ENCODE measurements at regions not wholly inside any gene's neighbourhood (a gene's known extent, or its start where the extent isn't known, plus 50 kb on each side); places are given as distances from the start of the nearest gene placed in this dataset.

DNA sequence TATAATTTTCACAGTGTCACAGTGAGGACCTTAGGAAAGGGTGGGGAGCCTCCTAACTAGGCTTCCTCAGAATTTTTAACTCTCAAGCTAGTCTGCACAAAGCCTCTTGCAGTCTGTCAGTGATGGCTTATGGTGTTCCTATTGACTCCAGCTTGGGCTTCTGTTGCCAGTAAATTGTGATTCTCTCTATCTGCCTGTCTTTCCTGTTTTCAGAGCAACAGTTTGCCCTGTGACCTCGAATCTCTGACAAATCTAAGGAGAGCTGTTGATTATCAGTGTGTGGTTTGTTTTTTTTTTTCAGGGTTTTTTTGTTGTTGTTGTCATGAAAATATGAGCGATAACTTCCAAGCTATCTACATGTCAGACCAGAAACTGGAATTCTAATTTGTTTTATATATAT is 423.2 kb upstream of the B3GALT2 start:
- no peak for TF ChIP-seq EZH2 (IDR thresholded peaks at IDR 0.05; ENCODE audit: low read depth)
- TF ChIP-seq, protein P1, sequence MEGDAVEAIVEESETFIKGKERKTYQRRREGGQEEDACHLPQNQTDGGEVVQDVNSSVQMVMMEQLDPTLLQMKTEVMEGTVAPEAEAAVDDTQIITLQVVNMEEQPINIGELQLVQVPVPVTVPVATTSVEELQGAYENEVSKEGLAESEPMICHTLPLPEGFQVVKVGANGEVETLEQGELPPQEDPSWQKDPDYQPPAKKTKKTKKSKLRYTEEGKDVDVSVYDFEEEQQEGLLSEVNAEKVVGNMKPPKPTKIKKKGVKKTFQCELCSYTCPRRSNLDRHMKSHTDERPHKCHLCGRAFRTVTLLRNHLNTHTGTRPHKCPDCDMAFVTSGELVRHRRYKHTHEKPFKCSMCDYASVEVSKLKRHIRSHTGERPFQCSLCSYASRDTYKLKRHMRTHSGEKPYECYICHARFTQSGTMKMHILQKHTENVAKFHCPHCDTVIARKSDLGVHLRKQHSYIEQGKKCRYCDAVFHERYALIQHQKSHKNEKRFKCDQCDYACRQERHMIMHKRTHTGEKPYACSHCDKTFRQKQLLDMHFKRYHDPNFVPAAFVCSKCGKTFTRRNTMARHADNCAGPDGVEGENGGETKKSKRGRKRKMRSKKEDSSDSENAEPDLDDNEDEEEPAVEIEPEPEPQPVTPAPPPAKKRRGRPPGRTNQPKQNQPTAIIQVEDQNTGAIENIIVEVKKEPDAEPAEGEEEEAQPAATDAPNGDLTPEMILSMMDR (conservative IDR thresholded peaks at IDR 0.05), result no peak
- CTCF ChIA-PET, result no interaction called here
- Histone ChIP-seq H3K4me1 (replicated peaks; ENCODE audit: insufficient read depth) (peaks cover 3% of the 10 kb centered on the region; the same call in 1 of the 2 replicates), H3F3A (ENCODE audit: insufficient read depth, low read depth) (no peaks in the 10 kb centered on the region), H2AFZ (no peak overlapping the region), H3K9me3 (ENCODE audit: insufficient read depth, low read depth) (0 out of 2 replicates have a peak, but pooled peaks cover 5% of the 10 kb centered on the region), H3K27me3 (ENCODE audit: insufficient read depth, low read depth) (no peaks in the 10 kb centered on the region), H4K20me1 (ENCODE audit: insufficient read depth) (no peaks in the 10 kb centered on the region), H3K4me3 (no peak overlapping the region), H3K4me2 (no peak overlapping the region), H3K9me2 (ENCODE audit: insufficient read depth) (no peaks in the 10 kb centered on the region; the same call in 1 of the 2 replicates), H3K79me2 (ENCODE audit: low read depth) (no peaks in the 10 kb centered on the region), H3K36me3 (ENCODE audit: low read depth) (no peaks in the 10 kb centered on the region), H3K27ac (no peak overlapping the region)
- POLR2A ChIA-PET (ENCODE audit: unreplicated experiment), result no interaction called here
- no peak for DNase-seq
- intact Hi-C loops (cut with micrococcal nuclease; ENCODE audit: unreplicated experiment), result no loop called here
- no TSS peak for BruUV-seq (replicated peaks)

DNA sequence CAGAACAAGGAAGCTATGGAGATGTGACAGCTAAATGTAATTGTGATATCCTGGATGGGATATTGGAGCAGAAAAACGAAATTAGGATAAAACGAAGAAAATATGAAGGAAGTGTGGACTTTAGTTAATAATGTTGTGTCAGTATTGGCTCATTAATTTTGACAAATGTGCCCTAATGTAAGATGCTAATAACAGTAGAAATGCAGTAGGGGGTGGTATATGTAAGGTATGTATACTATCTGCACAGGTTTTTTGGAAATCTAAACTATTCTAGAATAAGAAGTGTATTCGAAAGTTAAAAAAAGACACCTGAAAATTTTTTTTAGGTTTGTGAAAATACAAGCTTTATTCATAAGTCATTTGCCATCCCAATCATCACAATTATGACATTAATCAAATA is 421.4 kb upstream of the B3GALT2 start:
- Histone ChIP-seq H3K27me3 (ENCODE audit: insufficient read depth, low read depth) (no peaks in the 10 kb centered on the region), H2AFZ (no peak overlapping the region), H3K4me2 (no peak overlapping the region), H3K27ac (no peak overlapping the region), H3K36me3 (ENCODE audit: low read depth) (no peaks in the 10 kb centered on the region), H3F3A (ENCODE audit: insufficient read depth, low read depth) (no peaks in the 10 kb centered on the region), H4K20me1 (ENCODE audit: insufficient read depth) (no peaks in the 10 kb centered on the region), H3K4me1 (replicated peaks; ENCODE audit: insufficient read depth) (no peaks in the 10 kb centered on the region), H3K79me2 (ENCODE audit: low read depth) (no peaks in the 10 kb centered on the region), H3K9me2 (ENCODE audit: insufficient read depth) (no peaks in the 10 kb centered on the region; the same call in 1 of the 2 replicates), H3K4me3 (no peak overlapping the region), H3K9me3 (ENCODE audit: insufficient read depth, low read depth) (no peaks in the 10 kb centered on the region)
- DNase-seq, result no peak
- ChIA-PET POLR2A (ENCODE audit: unreplicated experiment) (no interaction called here), CTCF (no interaction called here)
- intact Hi-C loops (cut with micrococcal nuclease; ENCODE audit: unreplicated experiment), result no loop called here
- no TSS peak for BruUV-seq (replicated peaks)
- TF ChIP-seq, protein P1 (conservative IDR thresholded peaks at IDR 0.05), result no peak
- TF ChIP-seq EZH2 (IDR thresholded peaks at IDR 0.05; ENCODE audit: low read depth), result no peak

DNA sequence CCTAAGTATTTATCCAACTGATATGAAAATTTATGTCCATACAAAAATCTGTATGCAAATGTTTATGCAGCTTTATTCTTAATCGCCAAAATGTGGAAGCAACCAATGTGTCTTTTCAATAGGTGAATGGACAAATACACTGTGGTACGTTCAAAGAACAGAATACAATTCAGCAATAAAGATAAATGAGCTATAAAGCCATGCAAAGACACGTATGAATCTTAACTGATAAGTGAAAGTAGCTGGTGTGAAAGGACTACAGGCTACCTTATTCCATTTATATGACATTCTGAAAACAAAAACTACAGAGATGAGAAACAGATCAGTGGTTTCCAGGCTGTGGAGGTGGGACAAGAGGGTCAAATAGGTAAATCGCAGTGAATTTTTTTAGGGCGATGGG is 419.6 kb upstream of the B3GALT2 start:
- no TSS peak for BruUV-seq (replicated peaks)

DNA sequence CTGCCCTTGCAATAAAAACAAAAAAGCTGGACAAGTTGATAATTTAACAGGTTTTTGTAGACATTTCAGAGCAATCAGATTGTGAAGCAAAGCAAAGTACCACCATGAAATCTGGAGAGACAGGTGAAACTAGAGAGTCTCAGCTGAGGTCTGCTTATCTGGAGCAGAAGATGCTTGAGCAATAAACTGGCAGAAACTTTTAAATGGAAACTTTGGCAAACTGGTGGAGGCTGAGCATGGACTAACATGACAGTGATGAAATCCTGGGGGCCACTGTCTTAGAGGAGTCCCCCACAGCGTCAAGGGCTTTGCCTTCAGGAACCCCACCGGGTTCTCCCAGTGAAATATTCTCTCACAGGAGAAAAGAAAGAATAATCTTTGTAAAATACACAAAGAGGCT is 416.3 kb upstream of the B3GALT2 start:
- ChIA-PET POLR2A (ENCODE audit: unreplicated experiment) (no interaction called here), CTCF (no interaction called here)
- H3K9me2 ChIP-seq (ENCODE audit: insufficient read depth), result no peaks in the 10 kb centered on the region; the same call in 1 of the 2 replicates
- TF ChIP-seq, protein P1 (conservative IDR thresholded peaks at IDR 0.05), result no peak
- no peak for TF ChIP-seq EZH2 (IDR thresholded peaks at IDR 0.05; ENCODE audit: low read depth)
- no peaks in the 10 kb centered on the region for H3K4me1 ChIP-seq (replicated peaks; ENCODE audit: insufficient read depth)
- no peaks in the 10 kb centered on the region for H3K9me3 ChIP-seq (ENCODE audit: insufficient read depth, low read depth)
- no peaks in the 10 kb centered on the region for H3F3A ChIP-seq (ENCODE audit: insufficient read depth, low read depth)
- H3K79me2 ChIP-seq (ENCODE audit: low read depth), result no peaks in the 10 kb centered on the region
- H3K4me2 ChIP-seq, result no peak overlapping the region
- intact Hi-C loops (cut with micrococcal nuclease; ENCODE audit: unreplicated experiment), result no loop called here
- no peak overlapping the region for H2AFZ ChIP-seq
- H3K4me3 ChIP-seq, result no peak overlapping the region
- no peaks in the 10 kb centered on the region for H3K27me3 ChIP-seq (ENCODE audit: insufficient read depth, low read depth)
- no TSS peak for BruUV-seq (replicated peaks)
- H3K27ac ChIP-seq, result no peak overlapping the region
- no peak for DNase-seq
- no peaks in the 10 kb centered on the region for H4K20me1 ChIP-seq (ENCODE audit: insufficient read depth)
- no peaks in the 10 kb centered on the region for H3K36me3 ChIP-seq (ENCODE audit: low read depth)

More for the DNA sequence above, 419.6 kb upstream of the B3GALT2 start:
- no peak for TF ChIP-seq EZH2 (IDR thresholded peaks at IDR 0.05; ENCODE audit: low read depth)
- no peak overlapping the region for H3K4me2 ChIP-seq
- no peaks in the 10 kb centered on the region for H3K9me3 ChIP-seq (ENCODE audit: insufficient read depth, low read depth)
- H3K4me3 ChIP-seq, result no peak overlapping the region
- POLR2A ChIA-PET (ENCODE audit: unreplicated experiment), result no interaction called here
- H4K20me1 ChIP-seq (ENCODE audit: insufficient read depth), result no peaks in the 10 kb centered on the region
- CTCF ChIA-PET, result no interaction called here
- no peak overlapping the region for H2AFZ ChIP-seq
- H3K4me1 ChIP-seq (replicated peaks; ENCODE audit: insufficient read depth), result no peaks in the 10 kb centered on the region
- intact Hi-C loops (cut with micrococcal nuclease; ENCODE audit: unreplicated experiment), result no loop called here
- no peaks in the 10 kb centered on the region; the same call in 1 of the 2 replicates for H3K9me2 ChIP-seq (ENCODE audit: insufficient read depth)
- no peaks in the 10 kb centered on the region for H3F3A ChIP-seq (ENCODE audit: insufficient read depth, low read depth)
- H3K36me3 ChIP-seq (ENCODE audit: low read depth), result no peaks in the 10 kb centered on the region
- H3K27ac ChIP-seq, result no peak overlapping the region
- H3K27me3 ChIP-seq (ENCODE audit: insufficient read depth, low read depth), result no peaks in the 10 kb centered on the region
- H3K79me2 ChIP-seq (ENCODE audit: low read depth), result no peaks in the 10 kb centered on the region
- DNase-seq, result no peak

All from PC-9 (cell line).